Stimulated activated CD4-positive, alpha-beta T cell treated with anti-CD3 and anti-CD28 coated beads, Interleukin-4, amount 100 ng/mL, for 4 hours (primary cell): ENCODE measurements at regions not wholly inside any gene's neighbourhood (a gene's known extent, or its start where the extent isn't known, plus 50 kb on each side); places are given as distances from the start of the nearest gene placed in this dataset.

Experiments
- DNase-seq, 2 experiments: peaks; one replicate each; pipeline ENCODE4 v3.0.0-alpha.2; 2020

DNA sequence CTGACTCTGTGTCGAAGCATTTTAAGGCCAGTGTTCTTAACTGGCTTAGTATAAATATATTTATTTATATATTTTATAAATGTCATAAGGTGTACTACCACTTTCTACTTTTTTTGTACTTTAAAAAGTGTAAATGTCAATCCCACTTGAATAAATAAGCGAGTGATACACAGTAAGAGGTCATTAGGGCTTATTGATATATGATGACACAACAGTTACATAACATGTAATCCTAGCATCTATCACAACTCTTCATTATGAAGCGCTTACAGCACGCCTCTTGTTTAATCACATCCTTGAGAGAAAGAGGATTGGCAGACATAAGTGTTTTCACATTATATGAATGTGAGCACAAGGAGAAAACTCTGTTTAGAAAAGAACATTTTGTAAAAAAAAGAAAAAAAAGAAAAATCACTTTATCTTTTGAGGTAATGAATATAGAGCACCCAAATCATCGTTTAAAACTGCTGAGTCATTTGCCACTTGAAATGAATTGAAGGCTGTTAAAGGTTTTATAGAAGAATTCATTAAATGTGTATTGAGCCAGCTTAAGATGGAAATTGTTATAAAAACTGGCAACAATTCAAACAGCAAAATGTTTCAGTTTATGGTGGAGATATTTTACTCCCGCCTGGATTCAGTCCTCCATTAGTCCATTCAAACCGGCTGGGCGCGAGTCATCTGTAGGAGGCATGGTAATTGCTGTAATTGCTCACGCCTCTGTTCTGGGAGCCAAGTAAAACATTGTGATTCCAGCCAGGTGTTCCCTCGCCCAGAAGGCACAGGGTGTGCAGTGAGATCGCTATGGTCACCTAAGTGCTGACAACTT, 627.3 kb upstream of the KIRREL3 start:
- no peak for DNase-seq

DNA sequence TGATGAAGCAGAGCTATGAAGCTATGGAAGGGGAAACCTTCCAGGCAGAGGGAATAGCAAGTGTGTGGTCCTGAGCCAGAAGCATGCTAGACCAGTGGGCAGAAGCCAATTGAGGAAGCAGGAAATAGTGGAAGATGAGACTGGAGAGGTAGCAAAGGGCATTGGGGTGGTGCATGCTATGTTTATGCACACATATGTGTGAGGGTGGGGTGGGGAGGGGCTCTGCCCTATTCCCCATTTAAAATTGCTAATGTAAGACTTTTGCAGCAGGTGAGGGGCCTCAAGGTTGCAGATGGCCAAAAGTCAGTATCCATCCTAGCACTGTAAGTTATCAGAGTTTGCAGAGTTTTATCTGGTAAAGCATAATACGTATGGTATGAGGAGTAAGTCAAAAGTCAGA, 626.6 kb upstream of the KIRREL3 start:
- DNase-seq: no peak

DNA sequence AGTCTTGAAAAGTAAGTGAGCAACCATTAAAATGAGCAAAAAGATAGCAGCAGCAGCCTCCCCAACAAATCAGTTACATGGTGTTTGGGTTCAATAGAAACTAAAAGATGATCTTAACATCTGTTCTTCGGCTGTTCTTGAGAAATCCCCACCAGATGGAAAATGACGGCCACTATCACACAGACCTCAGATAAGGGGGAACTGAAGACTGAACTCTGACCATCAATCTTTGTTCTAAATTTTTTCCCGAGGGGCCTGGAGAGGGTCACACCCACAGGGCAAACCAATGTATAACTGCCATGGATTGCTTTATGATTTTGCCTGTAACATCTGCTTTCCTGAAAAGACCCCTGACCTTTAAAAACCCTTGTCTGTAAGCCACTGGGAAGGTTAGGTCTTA, 624.8 kb upstream of the KIRREL3 start:
- DNase-seq: no peak

DNA sequence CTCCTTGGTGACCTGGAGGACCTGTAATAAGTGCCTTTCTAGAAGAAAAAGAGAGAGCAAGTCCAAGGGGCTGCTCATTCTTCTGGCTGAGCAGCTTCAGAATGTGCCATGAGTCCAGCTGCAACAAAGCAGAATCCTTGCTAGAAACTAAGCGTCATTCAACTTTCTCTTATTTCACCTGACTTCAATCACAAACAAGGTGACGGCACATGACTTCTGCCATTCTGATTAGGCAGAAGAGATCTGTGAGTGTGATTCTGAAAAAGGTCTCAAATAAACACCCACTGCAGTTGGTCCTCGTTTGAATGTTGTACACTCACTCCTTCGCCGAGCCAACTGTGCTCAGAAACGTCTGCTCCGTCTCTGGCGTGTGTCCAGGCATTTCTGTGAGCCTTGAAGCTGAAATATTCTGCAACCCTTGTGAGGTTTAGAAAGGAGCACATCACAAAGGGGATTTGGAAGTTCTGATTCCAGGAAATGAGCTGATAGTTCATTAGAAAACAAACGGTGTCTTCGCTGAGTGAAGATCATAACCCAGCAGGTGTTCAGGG, 623.8 kb upstream of the KIRREL3 start:
- DNase-seq: no peak

DNA sequence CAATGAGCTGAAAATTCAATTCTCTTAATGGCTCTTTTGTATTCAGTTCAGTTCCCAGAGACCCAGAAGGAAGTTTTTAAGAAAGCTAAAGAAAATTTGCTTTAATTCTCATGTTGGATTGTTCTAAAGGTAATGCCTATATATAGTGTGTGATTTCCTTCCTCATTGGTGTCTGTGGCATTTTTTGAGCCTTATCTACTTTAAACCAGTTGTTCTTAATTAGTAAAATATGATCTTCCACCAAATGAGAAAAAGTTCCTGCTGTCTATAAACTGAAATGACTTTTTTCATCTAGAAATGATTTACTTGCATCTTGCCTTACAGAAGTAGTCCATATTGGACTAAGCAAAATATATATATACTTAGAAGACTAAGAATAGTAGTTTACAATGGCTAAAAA, 622.1 kb upstream of the KIRREL3 start:
- DNase-seq: no peak

DNA sequence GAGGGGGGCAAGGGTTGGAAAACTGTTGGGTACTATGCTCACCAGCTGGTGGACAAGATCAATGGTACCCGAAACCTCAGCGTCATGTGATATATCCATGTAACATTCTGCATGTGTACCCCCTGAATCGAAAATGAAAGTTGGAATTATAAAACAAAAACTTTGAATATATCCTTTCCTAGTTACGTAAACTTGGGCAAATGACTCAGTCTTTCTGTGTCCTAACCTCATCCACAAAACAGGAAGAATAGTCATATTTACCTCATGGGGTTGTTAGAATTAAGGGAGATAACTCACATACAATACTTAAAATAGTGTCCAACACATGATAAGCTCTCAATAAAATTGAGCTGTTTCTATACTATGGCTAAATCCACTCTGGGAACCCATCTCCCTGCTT, 620.1 kb upstream of the KIRREL3 start:
- no peak for DNase-seq

DNA sequence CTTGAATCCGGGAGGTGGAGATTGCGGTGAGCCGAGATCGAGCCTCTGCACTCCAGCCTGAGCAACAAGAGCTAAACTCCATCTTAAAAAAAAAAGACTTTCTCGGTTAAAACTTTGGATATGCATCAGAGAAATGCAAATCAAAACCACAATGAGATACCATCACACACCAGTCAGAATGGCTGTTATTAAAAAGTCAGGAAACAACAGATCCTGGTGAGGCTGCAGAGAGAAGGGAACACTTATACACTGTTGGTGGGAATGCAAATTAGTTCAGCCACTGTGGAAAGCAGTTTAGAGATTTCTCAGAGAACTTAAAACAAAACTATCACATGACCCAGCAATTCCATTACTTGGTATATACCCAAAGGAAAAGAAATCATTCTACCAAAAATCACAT, 619.4 kb upstream of the KIRREL3 start:
- DNase-seq: no peak

DNA sequence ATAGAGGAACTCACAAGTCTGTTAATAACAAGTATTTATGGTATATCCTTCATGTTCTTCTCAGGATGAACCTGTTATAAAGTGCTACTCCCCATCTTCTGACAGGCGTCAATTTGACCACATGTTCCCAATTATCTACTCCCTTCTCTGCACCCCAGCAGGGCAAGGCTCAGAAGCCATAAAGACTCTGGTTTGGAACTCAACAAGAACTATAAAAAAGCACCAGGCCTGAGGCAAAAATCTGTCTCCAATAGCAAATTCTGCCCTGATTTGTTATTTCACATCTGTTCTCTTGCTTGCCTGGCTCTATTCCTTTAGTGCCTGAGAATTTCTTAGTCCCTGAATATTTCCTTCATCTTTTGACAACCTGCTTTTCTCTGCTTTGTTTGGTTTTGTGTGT, 618.2 kb upstream of the KIRREL3 start:
- no peak for DNase-seq

DNA sequence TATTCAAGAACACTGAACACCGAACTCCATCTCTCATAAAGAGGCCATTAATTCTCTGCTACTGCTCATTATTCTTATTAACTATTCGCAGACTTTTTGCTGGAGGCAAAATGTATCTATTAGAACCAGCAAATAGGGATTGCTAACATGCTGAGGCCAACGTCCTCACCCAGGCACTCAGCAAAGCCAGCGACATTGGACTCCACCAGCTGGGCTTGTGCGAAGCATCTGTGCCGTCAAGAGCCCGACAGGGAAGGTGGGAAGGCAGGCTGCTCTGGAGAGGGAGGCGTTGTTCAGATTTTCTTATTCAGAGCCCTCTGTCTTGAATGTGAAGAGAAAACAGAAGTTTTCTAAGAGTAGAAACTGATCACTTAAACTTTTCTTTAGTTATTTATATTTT, 615.6 kb upstream of the KIRREL3 start:
- no peak for DNase-seq

DNA sequence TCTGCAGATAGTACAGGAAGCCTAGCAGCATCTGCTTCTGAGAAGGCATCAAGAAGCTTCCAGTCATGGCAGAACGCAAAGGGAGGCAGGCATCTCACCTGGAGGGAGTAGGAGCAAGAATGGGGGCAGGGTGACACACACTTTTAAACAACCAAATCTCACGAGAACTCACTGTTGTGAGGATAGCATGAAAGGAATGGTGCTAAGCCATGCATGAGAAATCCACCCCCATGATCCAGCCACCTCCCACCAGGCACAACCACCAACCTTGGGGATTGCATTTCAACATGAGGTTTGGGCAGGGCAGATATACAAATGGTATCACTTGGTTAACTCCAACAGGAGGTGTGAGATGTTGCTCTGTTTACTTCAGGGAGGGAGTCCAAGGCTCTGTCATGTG, 612.0 kb upstream of the KIRREL3 start:
- DNase-seq: no peak

DNA sequence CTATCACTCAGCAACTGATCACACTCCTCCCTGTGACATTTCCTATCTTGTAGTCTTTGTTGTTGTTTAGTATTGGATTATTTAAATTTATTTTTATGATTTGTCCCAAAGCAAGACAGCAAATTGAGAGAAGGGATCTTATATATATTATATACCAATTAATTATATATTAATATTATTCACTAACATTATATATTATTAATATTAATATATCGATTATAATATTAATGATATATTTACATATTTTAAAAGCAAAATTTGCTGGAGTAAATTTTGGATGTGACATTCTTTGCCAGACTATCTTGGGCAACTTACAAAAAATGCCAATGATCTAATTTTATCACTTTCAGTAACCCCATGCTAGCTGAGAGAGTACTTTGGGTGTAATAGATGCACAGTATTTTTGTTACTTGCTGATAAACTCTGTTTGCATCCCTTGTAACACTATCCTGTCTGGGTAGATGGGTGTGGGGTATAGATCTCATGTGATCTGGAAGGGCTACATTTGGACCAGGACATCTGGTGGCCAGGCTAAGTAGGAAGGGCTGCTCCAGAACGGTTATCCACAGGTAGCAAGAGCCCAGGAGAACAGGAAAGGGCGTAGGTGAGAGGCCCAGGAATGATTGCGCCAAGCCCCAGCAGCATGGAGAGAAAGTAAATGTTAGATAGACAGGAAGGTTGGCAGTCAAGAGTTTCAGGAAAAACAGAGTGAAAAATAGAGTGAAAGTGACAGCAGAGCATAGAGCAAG, 608.6 kb upstream of the KIRREL3 start:
- no peak for DNase-seq

DNA sequence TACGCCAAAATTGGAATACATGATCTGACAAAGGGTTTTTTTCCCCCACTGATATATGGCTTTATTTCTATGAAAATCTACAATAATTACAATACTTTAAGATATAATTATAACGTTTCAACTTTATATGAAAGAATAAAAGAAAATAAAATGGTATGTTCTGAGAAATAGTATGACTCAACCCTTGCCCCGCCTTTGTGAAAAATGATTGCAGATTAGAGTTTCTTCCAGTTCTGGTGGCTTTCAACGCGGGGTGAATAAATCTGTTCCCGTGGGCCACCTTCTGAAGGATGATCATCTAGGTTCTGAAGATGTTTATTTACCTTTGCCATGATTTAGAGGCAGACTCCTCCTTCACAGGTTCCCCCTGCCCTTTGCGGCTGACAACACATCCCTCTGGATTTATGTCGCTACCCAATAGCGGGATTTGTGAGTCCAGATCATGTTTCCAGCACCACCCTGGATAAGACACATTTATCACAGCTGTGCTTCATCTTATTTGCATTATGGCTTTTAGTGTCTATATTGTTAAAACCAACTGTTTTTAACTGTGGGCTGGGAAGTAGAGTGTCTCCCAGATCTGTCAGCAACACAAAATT, 607.0 kb upstream of the KIRREL3 start:
- DNase-seq: no peak

DNA sequence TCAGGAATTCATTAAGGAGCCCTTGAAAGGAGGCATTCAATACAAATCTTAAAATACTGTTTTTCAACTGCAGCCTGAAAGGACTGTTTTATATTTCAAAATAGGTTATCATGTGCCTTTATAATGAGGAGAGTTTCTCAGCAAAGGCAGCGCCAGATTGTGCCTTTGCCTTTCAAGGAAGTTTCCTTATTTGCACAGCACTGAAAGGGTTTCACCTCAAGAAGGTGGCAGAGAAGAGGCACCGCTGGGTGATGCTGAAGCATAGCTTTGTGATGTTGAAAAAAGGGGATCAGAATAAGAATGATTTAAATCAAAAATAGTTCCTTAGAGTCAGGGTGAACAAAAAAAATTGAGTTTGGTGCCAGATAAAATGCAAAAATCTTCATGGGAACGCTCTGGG, 601.0 kb upstream of the KIRREL3 start:
- DNase-seq: no peak

DNA sequence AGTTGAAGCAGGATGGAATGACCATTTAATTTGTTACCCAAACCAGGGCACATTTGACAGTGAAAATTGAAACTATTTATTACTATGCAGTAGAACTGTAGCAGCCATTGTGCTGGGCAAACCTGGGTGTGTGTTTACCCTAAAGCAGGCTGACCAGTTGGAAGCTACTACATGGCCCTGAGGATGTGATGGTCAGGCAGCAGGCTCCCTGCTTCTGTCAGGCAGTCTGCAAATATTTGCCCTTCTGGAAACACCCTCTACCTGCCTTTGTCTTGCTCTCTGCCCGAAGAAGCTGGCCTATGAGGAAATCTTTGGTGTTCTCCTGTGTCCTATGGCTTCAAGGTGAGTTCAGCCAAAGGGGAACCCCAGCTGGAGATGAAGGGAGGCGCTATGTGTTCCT, 600.1 kb upstream of the KIRREL3 start:
- no peak for DNase-seq

DNA sequence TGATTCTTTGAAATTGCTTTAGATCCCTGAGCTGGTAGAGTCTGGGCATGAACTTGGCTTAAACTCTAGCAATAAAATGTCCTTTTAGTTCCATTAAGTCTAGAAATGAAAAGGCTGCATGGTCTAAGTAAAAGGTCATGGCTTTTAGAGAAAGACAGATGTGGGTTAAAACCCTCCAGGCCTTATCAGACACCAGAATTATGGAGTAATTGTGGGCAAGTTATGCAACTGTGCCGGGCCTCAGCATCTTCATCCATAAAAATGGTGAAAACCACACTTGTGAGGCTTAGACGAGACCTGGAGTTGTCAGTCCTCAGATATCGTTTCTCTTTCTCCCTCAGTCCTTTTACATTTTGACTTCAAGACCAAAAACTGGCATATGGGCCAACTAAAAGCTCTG, 597.9 kb upstream of the KIRREL3 start:
- no peak for DNase-seq

DNA sequence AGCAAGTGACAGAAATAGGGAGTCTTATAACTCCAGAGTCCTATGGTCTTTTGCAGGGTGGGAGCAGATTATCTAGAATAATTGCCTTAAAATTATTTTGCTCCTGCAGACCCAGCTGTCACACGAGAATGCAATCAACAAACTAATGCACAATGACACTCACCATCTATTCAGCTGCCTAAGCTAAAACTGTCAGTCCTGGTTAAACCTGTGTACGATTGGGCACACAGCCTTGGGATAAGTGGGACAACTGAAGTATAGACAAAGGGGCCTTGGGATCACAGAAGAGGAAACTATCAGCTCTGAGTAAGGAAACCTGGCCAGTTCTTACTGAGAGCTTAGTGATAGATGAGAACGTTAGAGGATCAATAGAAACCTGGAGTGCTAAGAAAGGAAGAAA, 595.9 kb upstream of the KIRREL3 start:
- no peak for DNase-seq

DNA sequence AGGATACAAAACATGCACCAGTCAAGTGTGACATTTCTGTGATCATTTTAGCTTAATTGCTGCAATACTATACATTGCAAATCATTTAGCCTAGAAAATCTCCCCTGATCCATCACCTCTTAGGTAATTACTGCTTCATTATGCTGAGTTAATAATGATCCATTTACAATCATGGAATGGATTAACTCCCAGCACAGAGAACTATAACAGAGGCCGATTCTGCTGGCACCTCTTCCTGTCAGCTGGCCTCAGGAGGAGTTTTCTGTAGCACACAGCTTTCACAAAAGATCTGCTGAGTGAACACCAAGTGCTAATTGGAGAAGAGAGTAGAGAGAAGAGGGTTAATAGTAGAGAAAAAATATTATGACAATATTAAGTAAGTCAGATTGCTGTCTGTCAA, 591.8 kb upstream of the KIRREL3 start:
- DNase-seq: no peak

DNA sequence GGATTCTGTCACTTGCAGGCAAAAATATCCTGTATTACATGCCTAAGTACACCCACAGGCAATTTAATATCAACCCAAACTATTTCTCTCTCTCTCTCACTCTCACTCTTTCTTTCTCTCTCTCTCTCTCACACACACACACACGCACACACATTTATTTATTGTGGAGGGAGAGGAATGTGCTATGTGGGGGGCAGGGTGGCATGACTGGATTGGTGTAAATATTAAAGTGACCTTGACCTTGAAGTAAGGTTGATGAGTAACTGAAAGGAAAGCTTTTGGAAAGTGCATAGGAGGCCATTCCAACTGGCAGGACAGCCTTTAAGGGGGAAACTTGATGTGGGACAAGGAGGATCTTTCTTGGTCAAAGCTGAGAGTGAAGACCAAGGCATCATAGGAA, 589.7 kb upstream of the KIRREL3 start:
- DNase-seq: no peak

DNA sequence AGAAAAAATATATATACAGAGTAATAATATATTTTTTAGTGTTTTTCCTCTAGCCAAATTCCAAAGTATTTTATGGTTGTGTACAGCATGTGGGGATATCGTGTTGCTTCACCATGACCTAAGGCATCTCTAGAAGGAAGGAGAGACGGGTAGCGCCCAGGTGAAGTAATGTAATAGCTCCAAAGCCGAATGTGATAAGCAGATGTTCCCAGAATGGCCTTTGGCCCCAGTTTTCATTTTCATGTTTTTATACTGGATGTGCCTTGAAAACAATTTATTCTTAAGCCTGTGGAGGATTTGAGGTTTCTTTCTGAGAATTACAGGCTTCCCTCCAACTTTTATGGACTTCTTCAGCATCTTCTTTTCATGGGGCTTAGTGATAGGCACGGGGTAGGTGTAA, 587.9 kb upstream of the KIRREL3 start:
- DNase-seq: no peak

DNA sequence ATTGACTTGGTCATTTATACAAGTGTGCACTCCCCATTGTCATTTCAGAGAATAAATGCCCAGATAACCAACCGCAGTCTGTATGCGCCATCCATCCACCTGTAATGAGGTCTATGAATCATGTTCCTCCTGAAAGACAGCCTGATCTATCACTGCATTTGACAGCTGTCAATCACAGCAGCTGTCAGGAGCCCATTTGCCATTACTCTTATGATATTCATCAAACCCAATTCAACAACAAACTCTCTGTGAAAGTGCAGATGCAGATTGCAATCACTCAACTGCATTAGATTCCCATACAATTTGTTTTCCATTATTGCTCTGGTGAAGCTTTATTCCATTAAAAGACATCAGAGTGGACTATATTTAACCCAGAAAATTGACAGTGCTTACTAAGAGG, 586.9 kb upstream of the KIRREL3 start:
- DNase-seq: no peak

DNA sequence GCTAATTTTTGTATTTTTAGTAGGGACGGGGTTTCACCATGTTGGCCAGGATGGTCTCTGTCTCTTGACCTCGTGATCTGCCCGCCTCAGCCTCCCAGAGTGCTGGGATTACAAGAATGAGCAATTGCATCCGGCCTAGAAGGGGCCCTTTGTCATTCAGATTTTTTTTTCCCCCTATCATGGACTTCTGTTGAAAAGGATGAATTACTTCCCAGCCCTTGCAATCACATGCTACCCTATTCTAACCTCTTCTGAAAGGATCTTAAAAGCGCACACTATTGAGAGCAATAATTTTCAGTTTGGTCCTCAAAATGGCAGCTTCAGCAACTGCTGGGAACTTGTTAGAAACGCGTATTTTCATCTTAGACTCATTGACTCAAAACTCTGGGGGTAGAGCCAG, 575.6 kb upstream of the KIRREL3 start:
- no peak for DNase-seq

DNA sequence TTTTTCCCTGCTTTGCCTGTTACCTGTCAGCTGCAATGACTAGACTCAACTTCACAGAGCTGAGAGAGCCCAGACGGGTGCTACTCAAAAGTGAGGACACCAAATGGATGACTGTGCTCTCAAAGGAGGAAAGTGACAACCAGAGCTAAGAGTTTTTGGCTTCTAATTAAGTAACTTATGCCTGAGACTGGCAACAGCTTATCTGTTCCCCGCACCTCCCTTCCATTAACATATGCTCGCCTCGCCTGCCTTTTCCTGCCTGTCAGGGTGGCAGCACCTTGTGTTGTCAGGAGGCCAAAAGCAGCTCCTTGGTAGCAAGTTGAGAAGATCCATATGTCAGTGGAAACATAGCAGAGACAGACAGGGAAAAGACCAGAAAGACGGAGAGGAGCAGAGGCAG, 573.9 kb upstream of the KIRREL3 start:
- DNase-seq: no peak

DNA sequence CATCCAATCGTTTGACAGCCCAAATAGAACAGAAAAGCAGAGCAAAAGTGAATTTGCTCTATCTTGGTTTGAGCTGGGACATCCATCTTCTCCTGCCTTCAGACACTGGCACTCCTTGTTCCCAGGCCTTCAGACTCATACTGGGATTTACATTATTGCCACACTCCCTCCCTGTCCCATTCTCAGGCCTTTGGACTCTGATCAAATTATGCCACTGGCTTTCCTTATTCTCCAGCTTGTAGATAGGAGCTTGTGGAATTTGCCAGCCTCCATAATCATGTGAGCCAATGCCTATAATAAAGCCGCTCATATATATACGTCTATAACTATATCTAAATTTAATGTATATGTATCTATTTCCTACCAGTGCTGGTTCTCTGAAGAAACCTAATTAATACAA, 568.3 kb upstream of the KIRREL3 start:
- DNase-seq: no peak
